Sciatic nerve (tissue), 2 donors: ENCODE measurements at regions not wholly inside any gene's neighbourhood (a gene's known extent, or its start where the extent isn't known, plus 50 kb on each side); places are given as distances from the start of the nearest gene placed in this dataset.
A peak's percentile ranks its signal among the peaks of the same experiment; 100 is the strongest.

Experiments
- ATAC-seq: fragments of 200-7000 bp; cut with Tn5 transposase; one replicate; pipeline ENCODE4 v1.9.1; 2020; ENCODE audit warnings: mild to moderate bottlenecking, moderate library complexity
- DNase-seq: peaks from one replicate; pipeline ENCODE4 v3.0.0-alpha.2; 2020; ENCODE audit warnings: low spot score
- intact Hi-C: fragments of 100-400 bp; cut with DNase I; formaldehyde crosslinking; loops from one replicate; pipeline ENCODE4 v1.14.2; 2022
- donor health status: DM: no; HTN: no; CAD: no.
- donor health status: DM: no; HTN: no; CAD: no.

- ATAC-seq (no peak), DNase-seq (no peak)
- intact Hi-C loops = no loop called here
Measured at GRCh38 chr6:14852375-14852774, 393.5 kb upstream of the JARID2 start.

GRCh38 chr6:14856177-14856576, 389.7 kb upstream of the JARID2 start:
- intact Hi-C loops = no loop called here
- ATAC-seq (peak; percentile 55), DNase-seq (no peak)

- ATAC-seq (no peak), DNase-seq (no peak)
- intact Hi-C loops = no loop called here
Measured at GRCh38 chr6:14857001-14857400, 388.9 kb upstream of the JARID2 start.

- peak; percentile 56 for ATAC-seq
- intact Hi-C loops = no loop called here
Measured at GRCh38 chr6:14857501-14857900, 388.4 kb upstream of the JARID2 start.

GRCh38 chr6:14858808-14859207, 387.1 kb upstream of the JARID2 start:
- DNase-seq (no peak), ATAC-seq (no peak)
- intact Hi-C loops = no loop called here

More at GRCh38 chr6:14857501-14857900, 388.4 kb upstream of the JARID2 start:
- DNase-seq = peak; percentile 60

- DNase-seq = no peak
- intact Hi-C loops = no loop called here
- no peak for ATAC-seq
Measured at GRCh38 chr6:14860774-14861173, 385.1 kb upstream of the JARID2 start.

- DNase-seq (no peak), ATAC-seq (no peak)
- intact Hi-C loops = no loop called here
Measured at GRCh38 chr6:14861491-14861943, 384.4 kb upstream of the JARID2 start.

- ATAC-seq (no peak), DNase-seq (no peak)
- intact Hi-C loops = no loop called here
Measured at GRCh38 chr6:14862845-14863244, 383.0 kb upstream of the JARID2 start.

- intact Hi-C loops = no loop called here
- DNase-seq (no peak), ATAC-seq (peak; percentile 39)
Measured at GRCh38 chr6:14863902-14864850, 381.7 kb upstream of the JARID2 start.

- no peak for DNase-seq
- intact Hi-C loops = no loop called here
- no peak for ATAC-seq
Measured at GRCh38 chr6:14865531-14866100, 380.3 kb upstream of the JARID2 start.

- DNase-seq (no peak), ATAC-seq (no peak)
- intact Hi-C loops = no loop called here
Measured at GRCh38 chr6:14867802-14868201, 378.1 kb upstream of the JARID2 start.

GRCh38 chr6:14871221-14871620, 374.6 kb upstream of the JARID2 start:
- DNase-seq (no peak), ATAC-seq (no peak)
- intact Hi-C loops = no loop called here

GRCh38 chr6:14873101-14873500, 372.8 kb upstream of the JARID2 start:
- DNase-seq = no peak
- no peak for ATAC-seq
- intact Hi-C loops = no loop called here

- intact Hi-C loops = no loop called here
- no peak for DNase-seq
- ATAC-seq = no peak
Measured at GRCh38 chr6:14873781-14874441, 372.0 kb upstream of the JARID2 start.

- DNase-seq (no peak), ATAC-seq (no peak)
- intact Hi-C loops = no loop called here
Measured at GRCh38 chr6:14874975-14875480, 370.8 kb upstream of the JARID2 start.

- intact Hi-C loops = no loop called here
- ATAC-seq (no peak), DNase-seq (no peak)
Measured at GRCh38 chr6:14875481-14876063, 370.3 kb upstream of the JARID2 start.

GRCh38 chr6:14876778-14877613, 368.9 kb upstream of the JARID2 start:
- DNase-seq (no peak), ATAC-seq (peak; percentile 70)
- intact Hi-C loops = no loop called here

GRCh38 chr6:14877758-14878157, 368.1 kb upstream of the JARID2 start:
- no peak for ATAC-seq
- no peak for DNase-seq
- intact Hi-C loops = no loop called here

GRCh38 chr6:14880052-14880451, 365.8 kb upstream of the JARID2 start:
- no peak for DNase-seq

More at GRCh38 chr6:14880052-14880451, 365.8 kb upstream of the JARID2 start:
- ATAC-seq = no peak
- intact Hi-C loops = no loop called here
